ENCODE measurements at regions not wholly inside any gene's neighbourhood (a gene's known extent, or its start where the extent isn't known, plus 50 kb on each side); places are given as distances from the start of the nearest gene placed in this dataset.

DNA sequence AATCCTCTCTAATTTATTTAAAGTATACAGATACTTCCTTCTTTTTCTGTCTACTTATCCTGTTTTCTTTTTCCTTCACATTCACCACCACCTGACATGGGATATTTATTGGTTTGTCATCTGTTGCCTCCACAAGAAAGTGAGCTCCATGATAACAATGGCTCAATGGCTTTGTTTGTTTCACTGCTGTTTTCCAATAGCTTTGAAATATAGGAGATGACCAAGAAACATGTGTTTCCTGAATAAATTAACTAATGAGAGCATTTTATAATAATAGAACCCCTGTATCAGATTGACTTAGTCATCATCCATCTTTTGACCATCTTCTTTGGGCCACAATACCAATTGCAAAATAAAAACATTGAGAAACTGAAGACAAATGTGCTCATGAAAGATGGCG, 180.2 kb upstream of the GAS1 start:
- DNase-seq, result no peak
- no peak overlapping the region for H3K9ac ChIP-seq (ENCODE audit: low read length)
- CTCF ChIA-PET, result no interaction called here
- H3K4me2 ChIP-seq (ENCODE audit: low read length), result no peak overlapping the region
- BruUV-seq (replicated peaks), result no TSS peak
- no peaks in the 10 kb centered on the region for H3K27me3 ChIP-seq (ENCODE audit: low read length)
- H3K27ac ChIP-seq (ENCODE audit: low read length), result no peak overlapping the region
- no peaks in the 10 kb centered on the region for H4K20me1 ChIP-seq (ENCODE audit: low read length)
- POLR2A ChIA-PET (ENCODE audit: unreplicated experiment), result no interaction called here
- intact Hi-C loops (cut with micrococcal nuclease), result no loop called here
- H3F3A ChIP-seq (ENCODE audit: low read length, unreplicated experiment), result no peaks in the 10 kb centered on the region
- TF ChIP-seq EZH2 (IDR thresholded peaks at IDR 0.05; ENCODE audit: low read length, unreplicated experiment) (no peak), EZH2phosphoT487 (IDR thresholded peaks at IDR 0.05; ENCODE audit: borderline replicate concordance, low read length) (no peak)
- TF ChIP-seq, protein P1, sequence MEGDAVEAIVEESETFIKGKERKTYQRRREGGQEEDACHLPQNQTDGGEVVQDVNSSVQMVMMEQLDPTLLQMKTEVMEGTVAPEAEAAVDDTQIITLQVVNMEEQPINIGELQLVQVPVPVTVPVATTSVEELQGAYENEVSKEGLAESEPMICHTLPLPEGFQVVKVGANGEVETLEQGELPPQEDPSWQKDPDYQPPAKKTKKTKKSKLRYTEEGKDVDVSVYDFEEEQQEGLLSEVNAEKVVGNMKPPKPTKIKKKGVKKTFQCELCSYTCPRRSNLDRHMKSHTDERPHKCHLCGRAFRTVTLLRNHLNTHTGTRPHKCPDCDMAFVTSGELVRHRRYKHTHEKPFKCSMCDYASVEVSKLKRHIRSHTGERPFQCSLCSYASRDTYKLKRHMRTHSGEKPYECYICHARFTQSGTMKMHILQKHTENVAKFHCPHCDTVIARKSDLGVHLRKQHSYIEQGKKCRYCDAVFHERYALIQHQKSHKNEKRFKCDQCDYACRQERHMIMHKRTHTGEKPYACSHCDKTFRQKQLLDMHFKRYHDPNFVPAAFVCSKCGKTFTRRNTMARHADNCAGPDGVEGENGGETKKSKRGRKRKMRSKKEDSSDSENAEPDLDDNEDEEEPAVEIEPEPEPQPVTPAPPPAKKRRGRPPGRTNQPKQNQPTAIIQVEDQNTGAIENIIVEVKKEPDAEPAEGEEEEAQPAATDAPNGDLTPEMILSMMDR (conservative IDR thresholded peaks at IDR 0.05; ENCODE audit: low read depth, low read length), result no peak
- H3K36me3 ChIP-seq (ENCODE audit: low read depth, low read length), result no peaks in the 10 kb centered on the region
- ATAC-seq, result no peak
- H3K9me2 ChIP-seq (replicated peaks; ENCODE audit: low read length), result no peaks in the 10 kb centered on the region
- no peak overlapping the region for H2AFZ ChIP-seq (ENCODE audit: low read length)
- H3K9me3 ChIP-seq (ENCODE audit: low read length), result no peaks in the 10 kb centered on the region
- no peak overlapping the region for H3K4me3 ChIP-seq (ENCODE audit: low read length)
- H3K4me1 ChIP-seq (ENCODE audit: insufficient read depth, low read length), result no peaks in the 10 kb centered on the region
- H3K79me2 ChIP-seq (ENCODE audit: low read length), result no peaks in the 10 kb centered on the region

DNA sequence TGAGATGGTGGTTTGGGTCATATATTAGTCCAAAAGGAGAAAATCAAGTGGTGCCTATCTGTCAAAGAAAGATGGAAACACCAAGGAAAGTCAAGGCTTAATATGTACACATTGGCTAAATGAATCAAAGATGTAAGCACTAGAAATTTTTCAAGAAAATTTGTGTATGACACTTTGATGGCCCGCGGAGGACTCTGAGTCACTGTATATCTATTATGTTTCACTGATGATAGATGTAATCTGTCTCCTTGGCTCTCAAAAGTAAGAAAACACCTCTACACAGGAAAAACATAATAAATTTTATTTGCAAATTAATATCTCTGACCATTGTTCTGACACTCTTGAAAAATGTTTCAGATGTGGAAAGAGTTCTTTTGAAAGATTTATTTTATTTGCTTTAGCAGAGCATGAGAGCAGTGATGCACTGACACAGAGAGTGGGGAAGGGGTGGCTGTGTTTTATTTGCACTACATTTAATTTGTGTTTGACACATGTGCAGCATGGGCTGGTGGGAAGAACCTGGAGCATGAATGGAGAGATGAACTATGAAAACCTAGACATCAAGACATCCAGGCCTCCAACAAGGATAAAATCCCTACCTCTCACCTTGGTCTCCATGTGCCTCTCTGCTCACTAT, 180.8 kb upstream of the GAS1 start:
- no peaks in the 10 kb centered on the region for H3K9me3 ChIP-seq (ENCODE audit: low read length)
- H3K9ac ChIP-seq (ENCODE audit: low read length), result no peak overlapping the region
- H3K27me3 ChIP-seq (ENCODE audit: low read length), result no peaks in the 10 kb centered on the region
- no peak overlapping the region for H3K27ac ChIP-seq (ENCODE audit: low read length)
- POLR2A ChIA-PET (ENCODE audit: unreplicated experiment), result no interaction called here
- no peak overlapping the region for H2AFZ ChIP-seq (ENCODE audit: low read length)
- H3F3A ChIP-seq (ENCODE audit: low read length, unreplicated experiment), result no peaks in the 10 kb centered on the region
- no peaks in the 10 kb centered on the region for H4K20me1 ChIP-seq (ENCODE audit: low read length)
- no peaks in the 10 kb centered on the region for H3K9me2 ChIP-seq (replicated peaks; ENCODE audit: low read length)
- intact Hi-C loops (cut with micrococcal nuclease), result no loop called here
- CTCF ChIA-PET, result no interaction called here
- H3K4me1 ChIP-seq (ENCODE audit: insufficient read depth, low read length), result no peaks in the 10 kb centered on the region
- no TSS peak for BruUV-seq (replicated peaks)
- no peak overlapping the region for H3K4me2 ChIP-seq (ENCODE audit: low read length)
- H3K4me3 ChIP-seq (ENCODE audit: low read length), result no peak overlapping the region
- DNase-seq, result no peak
- no peaks in the 10 kb centered on the region for H3K79me2 ChIP-seq (ENCODE audit: low read length)
- H3K36me3 ChIP-seq (ENCODE audit: low read depth, low read length), result no peaks in the 10 kb centered on the region
- no peak for TF ChIP-seq EZH2 (IDR thresholded peaks at IDR 0.05; ENCODE audit: low read length, unreplicated experiment)
- TF ChIP-seq, protein P1 (conservative IDR thresholded peaks at IDR 0.05; ENCODE audit: low read depth, low read length), result no peak
- TF ChIP-seq EZH2phosphoT487 (IDR thresholded peaks at IDR 0.05; ENCODE audit: borderline replicate concordance, low read length), result no peak
- ATAC-seq, result no peak

DNA sequence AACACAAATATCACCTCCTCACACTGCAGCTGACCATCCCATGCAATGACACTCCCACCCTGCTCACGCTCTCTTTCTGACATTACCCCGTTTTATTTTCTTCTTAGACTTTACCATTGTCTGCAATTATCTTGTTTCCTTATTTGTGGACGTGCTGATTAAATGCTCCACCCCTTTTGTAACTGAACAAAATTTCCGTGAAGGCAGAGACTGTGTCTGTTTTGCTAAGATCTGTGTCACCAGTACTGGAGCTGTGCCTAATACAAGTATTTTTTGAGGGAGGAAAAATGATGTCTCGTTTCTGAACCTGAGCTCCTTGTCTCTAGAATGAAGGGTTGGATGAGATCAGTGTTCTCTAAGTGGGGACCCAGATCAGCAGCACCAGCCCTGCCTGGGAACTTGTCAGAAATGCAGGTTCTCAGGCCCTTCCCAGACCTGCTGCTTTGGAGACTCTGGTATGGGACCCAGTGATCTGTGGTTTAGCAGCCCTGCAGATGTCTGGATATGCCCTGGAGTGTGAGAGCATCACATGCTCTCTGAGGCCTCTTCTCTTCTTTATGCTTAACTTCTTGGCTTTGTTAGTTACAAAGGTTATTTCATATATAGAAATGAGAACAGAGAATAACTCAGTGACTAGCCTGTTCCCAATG, 181.7 kb upstream of the GAS1 start:
- Histone ChIP-seq H3K4me1 (ENCODE audit: insufficient read depth, low read length) (no peaks in the 10 kb centered on the region), H3K9ac (ENCODE audit: low read length) (no peak overlapping the region), H4K20me1 (ENCODE audit: low read length) (no peaks in the 10 kb centered on the region), H3K36me3 (ENCODE audit: low read depth, low read length) (no peaks in the 10 kb centered on the region), H2AFZ (ENCODE audit: low read length) (no peak overlapping the region), H3F3A (ENCODE audit: low read length, unreplicated experiment) (no peaks in the 10 kb centered on the region), H3K79me2 (ENCODE audit: low read length) (no peaks in the 10 kb centered on the region), H3K27ac (ENCODE audit: low read length) (no peak overlapping the region), H3K9me3 (ENCODE audit: low read length) (no peaks in the 10 kb centered on the region), H3K9me2 (replicated peaks; ENCODE audit: low read length) (no peaks in the 10 kb centered on the region), H3K27me3 (ENCODE audit: low read length) (no peaks in the 10 kb centered on the region), H3K4me2 (ENCODE audit: low read length) (no peak overlapping the region), H3K4me3 (ENCODE audit: low read length) (no peak overlapping the region)
- ATAC-seq, result no peak
- intact Hi-C loops (cut with micrococcal nuclease), result no loop called here
- TF ChIP-seq, protein P1 (conservative IDR thresholded peaks at IDR 0.05; ENCODE audit: low read depth, low read length), result no peak
- TF ChIP-seq EZH2 (IDR thresholded peaks at IDR 0.05; ENCODE audit: low read length, unreplicated experiment) (no peak), EZH2phosphoT487 (IDR thresholded peaks at IDR 0.05; ENCODE audit: borderline replicate concordance, low read length) (no peak)
- POLR2A ChIA-PET (ENCODE audit: unreplicated experiment), result no interaction called here
- no peak for DNase-seq
- BruUV-seq (replicated peaks), result no TSS peak
- CTCF ChIA-PET, result no interaction called here

Measured in PC-3 (cell line).